Astrocyte (in vitro differentiated cells and primary cell): ENCODE measurements at regions not wholly inside any gene's neighbourhood (a gene's known extent, or its start where the extent isn't known, plus 50 kb on each side); places are given as distances from the start of the nearest gene placed in this dataset.

Source experiments
- DNase-seq: peaks from one replicate; pipeline ENCODE4 v3.0.0-alpha.2; 2010; ENCODE audit warnings: low read depth
- FAIRE-seq: peaks from 2 replicates; lab custom pipeline; 2011; peaks lifted over from hg19 to GRCh38; lab: Jason Lieb, UNC
- H2AFZ ChIP-seq: 2 replicates; pipeline ENCODE4 v1.6.0; 2012; ENCODE audit warnings: low read depth, low read length, inconsistent platforms
- H3K27ac ChIP-seq: 2 replicates; pipeline ENCODE4 v1.5.1; 2011; ENCODE audit warnings: low read depth, low read length, inconsistent platforms
- H3K27me3 ChIP-seq: 2 replicates; pipeline ENCODE4 v1.6.0; 2011; ENCODE audit warnings: low read length, inconsistent platforms; ENCODE audit not compliant: insufficient read depth
- H3K36me3 ChIP-seq: 2 replicates; pipeline ENCODE4 v1.5.1; 2011; ENCODE audit warnings: low read length, inconsistent platforms; ENCODE audit not compliant: insufficient read depth
- H3K4me1 ChIP-seq: 2 replicates; pipeline ENCODE4 v1.5.1; 2011; ENCODE audit warnings: low read length, inconsistent platforms; ENCODE audit not compliant: insufficient read depth
- H3K4me2 ChIP-seq: 2 replicates; pipeline ENCODE4 v1.6.0; 2012; ENCODE audit warnings: low read length, inconsistent platforms
- H3K4me3 ChIP-seq: 2 replicates; pipeline ENCODE4 v1.5.1; 2011; ENCODE audit warnings: low read depth, mild to moderate bottlenecking, low read length, inconsistent platforms; ENCODE audit not compliant: insufficient read depth
- H3K79me2 ChIP-seq: 2 replicates; pipeline ENCODE4 v1.6.0; 2012; ENCODE audit warnings: mild to moderate bottlenecking, low read length, inconsistent platforms; ENCODE audit not compliant: insufficient read depth
- H3K9ac ChIP-seq: 2 replicates; pipeline ENCODE4 v1.6.0; 2012; ENCODE audit warnings: mild to moderate bottlenecking, low read length, inconsistent platforms
- H3K9me3 ChIP-seq: 2 replicates; pipeline ENCODE4 v1.5.1; 2012; ENCODE audit warnings: low read depth, mild to moderate bottlenecking, low read length, inconsistent platforms; ENCODE audit not compliant: insufficient read depth
- H4K20me1 ChIP-seq: 2 replicates; pipeline ENCODE4 v1.6.0; 2012; ENCODE audit warnings: low read length, inconsistent platforms; ENCODE audit not compliant: insufficient read depth
- H3K27ac Mint-ChIP-seq: one replicate; pipeline ENCODE4 v1.8.0; 2021; ENCODE audit warnings: mild to moderate bottlenecking, mixed read lengths; ENCODE audit not compliant: unreplicated experiment
- H3K27me3 Mint-ChIP-seq: one replicate; pipeline ENCODE4 v1.8.0; 2021; ENCODE audit warnings: low read depth, mixed read lengths; ENCODE audit not compliant: unreplicated experiment
- H3K36me3 Mint-ChIP-seq: one replicate; pipeline ENCODE4 v1.8.0; 2021; ENCODE audit warnings: low read depth, mixed read lengths; ENCODE audit not compliant: unreplicated experiment
- H3K4me1 Mint-ChIP-seq: one replicate; pipeline ENCODE4 v1.8.0; 2021; ENCODE audit warnings: low read depth, mixed read lengths; ENCODE audit not compliant: unreplicated experiment
- H3K4me3 Mint-ChIP-seq: one replicate; pipeline ENCODE4 v1.8.0; 2021; ENCODE audit warnings: mild to moderate bottlenecking, moderate library complexity, mixed read lengths; ENCODE audit not compliant: unreplicated experiment
- H3K9me3 Mint-ChIP-seq: one replicate; pipeline ENCODE4 v1.8.0; 2021; ENCODE audit warnings: mild to moderate bottlenecking, mixed read lengths; ENCODE audit not compliant: unreplicated experiment
- EZH2 ChIP-seq: IDR thresholded peaks from 2 replicates; pipeline ENCODE4 v1.6.1; 2012; ENCODE audit warnings: mild to moderate bottlenecking, low read length, inconsistent platforms; ENCODE audit not compliant: insufficient read depth
- TF ChIP-seq, protein P1 (sequence below): IDR thresholded peaks from 2 replicates; pipeline ENCODE4 v1.5.1; 2011; ENCODE audit warnings: low read depth, mild to moderate bottlenecking, inconsistent platforms, low read length, moderate library complexity; ENCODE audit not compliant: insufficient read depth

DNA sequence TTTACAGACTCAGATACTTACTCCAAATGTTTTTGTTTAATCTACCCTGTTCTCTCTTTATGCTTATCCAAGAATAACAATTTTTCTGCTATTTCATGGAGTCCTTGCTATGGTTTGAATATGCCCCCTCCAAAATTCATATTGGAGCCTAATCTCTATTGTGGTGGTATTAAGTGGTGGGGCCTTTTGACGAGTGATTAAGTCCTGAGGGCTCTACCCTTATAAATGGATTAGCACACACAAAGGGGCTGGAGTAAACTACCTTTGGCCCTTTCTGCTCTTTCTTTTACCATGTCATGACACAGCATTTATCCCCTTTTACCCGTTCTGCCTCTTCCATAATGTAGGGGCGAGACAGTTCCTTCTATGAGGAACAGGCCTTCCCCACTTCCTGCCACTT is 285.5 kb downstream of the GASK1B start:
- TF ChIP-seq, protein P1, sequence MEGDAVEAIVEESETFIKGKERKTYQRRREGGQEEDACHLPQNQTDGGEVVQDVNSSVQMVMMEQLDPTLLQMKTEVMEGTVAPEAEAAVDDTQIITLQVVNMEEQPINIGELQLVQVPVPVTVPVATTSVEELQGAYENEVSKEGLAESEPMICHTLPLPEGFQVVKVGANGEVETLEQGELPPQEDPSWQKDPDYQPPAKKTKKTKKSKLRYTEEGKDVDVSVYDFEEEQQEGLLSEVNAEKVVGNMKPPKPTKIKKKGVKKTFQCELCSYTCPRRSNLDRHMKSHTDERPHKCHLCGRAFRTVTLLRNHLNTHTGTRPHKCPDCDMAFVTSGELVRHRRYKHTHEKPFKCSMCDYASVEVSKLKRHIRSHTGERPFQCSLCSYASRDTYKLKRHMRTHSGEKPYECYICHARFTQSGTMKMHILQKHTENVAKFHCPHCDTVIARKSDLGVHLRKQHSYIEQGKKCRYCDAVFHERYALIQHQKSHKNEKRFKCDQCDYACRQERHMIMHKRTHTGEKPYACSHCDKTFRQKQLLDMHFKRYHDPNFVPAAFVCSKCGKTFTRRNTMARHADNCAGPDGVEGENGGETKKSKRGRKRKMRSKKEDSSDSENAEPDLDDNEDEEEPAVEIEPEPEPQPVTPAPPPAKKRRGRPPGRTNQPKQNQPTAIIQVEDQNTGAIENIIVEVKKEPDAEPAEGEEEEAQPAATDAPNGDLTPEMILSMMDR, result no peak
- no peak for TF ChIP-seq EZH2
- Histone ChIP-seq H4K20me1 (no peaks in the 10 kb centered on the region), H3K4me2 (no peak overlapping the region), H3K4me1 (no peaks in the 10 kb centered on the region), H3K27ac (no peak overlapping the region), H3K4me3 (no peak overlapping the region), H3K79me2 (no peaks in the 10 kb centered on the region), H3K36me3 (no peaks in the 10 kb centered on the region), H3K9ac (no peak overlapping the region), H3K9me3 (no peaks in the 10 kb centered on the region), H2AFZ (no peak overlapping the region), H3K27me3 (no peaks in the 10 kb centered on the region)
- no peaks in the 10 kb centered on the region for H3K36me3 Mint-ChIP-seq
- no peaks in the 10 kb centered on the region for H3K27me3 Mint-ChIP-seq
- H3K4me3 Mint-ChIP-seq, result no peak overlapping the region
- H3K9me3 Mint-ChIP-seq, result no peaks in the 10 kb centered on the region
- DNase-seq (no peak), FAIRE-seq (no peak)
- H3K27ac Mint-ChIP-seq, result no peak overlapping the region
- peaks cover 4% of the 10 kb centered on the region for H3K4me1 Mint-ChIP-seq

DNA sequence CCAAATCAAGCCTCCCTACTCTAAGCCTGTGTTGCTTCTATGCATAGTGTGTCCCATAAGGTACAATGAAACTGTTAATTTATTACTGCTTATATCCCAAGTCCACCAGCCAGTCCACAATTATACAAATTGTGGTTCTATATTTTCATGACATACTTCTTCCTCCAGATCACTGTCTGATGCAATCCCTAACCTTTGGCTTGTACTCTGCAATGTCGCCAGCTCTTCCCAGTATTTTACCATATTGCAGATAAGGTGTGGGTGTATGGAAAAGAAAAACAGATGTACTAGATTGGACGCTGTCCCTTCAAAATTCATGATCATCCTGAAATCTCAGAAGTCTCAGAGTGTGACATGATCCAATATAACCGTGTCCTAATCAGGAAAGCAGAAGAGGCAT is 286.2 kb downstream of the GASK1B start:
- Mint-ChIP-seq H3K4me3 (no peak overlapping the region), H3K36me3 (no peaks in the 10 kb centered on the region), H3K27ac (peak overlapping the region; percentile 8), H3K9me3 (no peaks in the 10 kb centered on the region), H3K4me1 (peaks cover 4% of the 10 kb centered on the region), H3K27me3 (no peaks in the 10 kb centered on the region)
- no peak overlapping the region for H2AFZ ChIP-seq
- no peaks in the 10 kb centered on the region for H4K20me1 ChIP-seq
- no peaks in the 10 kb centered on the region for H3K36me3 ChIP-seq
- no peak overlapping the region for H3K4me3 ChIP-seq
- H3K4me1 ChIP-seq, result no peaks in the 10 kb centered on the region
- H3K4me2 ChIP-seq, result no peak overlapping the region
- FAIRE-seq (no peak), DNase-seq (no peak)
- H3K9ac ChIP-seq, result no peak overlapping the region
- TF ChIP-seq, protein P1, result no peak
- no peak for TF ChIP-seq EZH2
- no peaks in the 10 kb centered on the region for H3K79me2 ChIP-seq
- no peak overlapping the region for H3K27ac ChIP-seq
- H3K27me3 ChIP-seq, result no peaks in the 10 kb centered on the region
- H3K9me3 ChIP-seq, result no peaks in the 10 kb centered on the region

DNA sequence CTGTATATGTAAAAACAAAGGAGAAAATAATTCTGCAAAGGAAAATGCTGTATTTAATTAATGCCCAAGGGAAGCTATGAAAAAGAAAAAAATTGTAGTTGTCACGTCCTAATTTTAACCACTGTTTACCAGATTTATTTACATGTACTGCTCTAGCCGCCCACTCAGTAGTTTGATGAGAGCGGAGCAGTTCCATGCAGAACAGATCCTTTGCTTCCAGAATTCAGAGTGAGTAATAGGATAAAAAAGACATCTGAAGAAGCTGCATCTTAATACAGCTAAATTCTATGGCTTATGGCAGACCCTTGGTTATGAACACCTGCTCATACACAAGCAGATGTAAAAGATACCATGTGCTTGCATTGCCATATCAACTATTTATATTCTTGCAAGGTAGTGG is 287.0 kb downstream of the GASK1B start:
- H3K9me3 Mint-ChIP-seq, result no peaks in the 10 kb centered on the region

More for the DNA sequence above, 287.0 kb downstream of the GASK1B start:
- Histone ChIP-seq H3K9ac (no peak overlapping the region), H2AFZ (no peak overlapping the region), H3K36me3 (no peaks in the 10 kb centered on the region), H3K4me1 (no peaks in the 10 kb centered on the region), H4K20me1 (no peaks in the 10 kb centered on the region), H3K27me3 (no peaks in the 10 kb centered on the region), H3K4me3 (no peak overlapping the region), H3K27ac (no peak overlapping the region), H3K9me3 (no peaks in the 10 kb centered on the region), H3K4me2 (no peak overlapping the region), H3K79me2 (no peaks in the 10 kb centered on the region)
- Mint-ChIP-seq H3K36me3 (no peaks in the 10 kb centered on the region), H3K27me3 (no peaks in the 10 kb centered on the region), H3K27ac (no peak overlapping the region), H3K4me3 (no peak overlapping the region), H3K4me1 (peaks cover 4% of the 10 kb centered on the region)
- no peak for FAIRE-seq
- no peak for TF ChIP-seq EZH2
- TF ChIP-seq, protein P1, result no peak
- DNase-seq, result no peak
